GM23338 (cell line): ENCODE measurements at regions not wholly inside any gene's neighbourhood (a gene's known extent, or its start where the extent isn't known, plus 50 kb on each side); places are given as distances from the start of the nearest gene placed in this dataset.

Source experiments
- ATAC-seq: fragments of 200-7000 bp; cut with Tn5 transposase; 3 replicates; pipeline ENCODE4 v1.9.1; 2020
- DNase-seq: peaks from one replicate; pipeline ENCODE4 v3.0.0-alpha.2; 2015; ENCODE audit warnings: low spot score
- H2AFZ ChIP-seq: fragments of 200-600 bp; sonication (generic); 2 replicates; pipeline ENCODE4 v1.8.0; 2016; ENCODE audit warnings: antibody characterized with exemption, mild to moderate bottlenecking, moderate library complexity
- H3F3A ChIP-seq: fragments of 200-600 bp; sonication (generic); replicated peaks from 2 replicates; pipeline ENCODE4 v1.8.0; 2017; ENCODE audit warnings: antibody characterized with exemption, mixed run types, low read depth
- H3K27ac ChIP-seq: fragments of 200-600 bp; sonication (generic); 2 replicates; pipeline ENCODE4 v1.6.1; 2016; ENCODE audit warnings: low read depth
- H3K27me3 ChIP-seq: fragments of 200-600 bp; sonication (generic); 2 replicates; pipeline ENCODE4 v1.8.0; 2016; ENCODE audit warnings: mild to moderate bottlenecking, mixed run types, moderate library complexity; ENCODE audit not compliant: insufficient read depth
- H3K36me3 ChIP-seq: fragments of 200-600 bp; sonication (generic); 2 replicates; pipeline ENCODE4 v1.8.0; 2016; ENCODE audit warnings: mild to moderate bottlenecking; ENCODE audit not compliant: insufficient read depth
- H3K4me1 ChIP-seq: fragments of 200-600 bp; sonication (generic); 2 replicates; pipeline ENCODE4 v1.8.0; 2016; ENCODE audit warnings: mild to moderate bottlenecking, moderate library complexity; ENCODE audit not compliant: insufficient read depth
- H3K4me2 ChIP-seq: fragments of 200-600 bp; sonication (generic); 2 replicates; pipeline ENCODE4 v1.7.1; 2017; ENCODE audit warnings: mixed run types
- H3K4me3 ChIP-seq: fragments of 200-600 bp; sonication (generic); 2 replicates; pipeline ENCODE4 v1.6.1; 2016; ENCODE audit warnings: mixed run types
- H3K79me2 ChIP-seq: fragments of 200-600 bp; sonication (generic); replicated peaks from 2 replicates; pipeline ENCODE4 v1.8.0; 2017; ENCODE audit warnings: mild to moderate bottlenecking; ENCODE audit not compliant: insufficient read depth
- H3K9me2 ChIP-seq: fragments of 200-600 bp; sonication (generic); 2 replicates; pipeline ENCODE4 v1.8.0; 2017; ENCODE audit not compliant: insufficient read depth
- H4K20me1 ChIP-seq: fragments of 200-600 bp; sonication (generic); replicated peaks from 2 replicates; pipeline ENCODE4 v1.8.0; 2017; ENCODE audit warnings: mild to moderate bottlenecking; ENCODE audit not compliant: insufficient read depth
- H3K27ac Mint-ChIP-seq: 2 replicates; pipeline ENCODE4 v1.8.0; 2020; ENCODE audit warnings: inconsistent platforms, mild to moderate bottlenecking, moderate library complexity, mixed read lengths
- H3K27me3 Mint-ChIP-seq: 3 replicates; pipeline ENCODE4 v1.8.0; 2022; ENCODE audit warnings: low read depth, mild to moderate bottlenecking, moderate library complexity, mixed read lengths, inconsistent platforms; ENCODE audit not compliant: insufficient read depth, poor library complexity
- H3K36me3 Mint-ChIP-seq: 3 replicates; pipeline ENCODE4 v1.8.0; 2021; ENCODE audit warnings: low read depth, mild to moderate bottlenecking, inconsistent platforms, moderate library complexity, mixed read lengths
- H3K4me1 Mint-ChIP-seq: 3 replicates; pipeline ENCODE4 v1.8.0; 2020; ENCODE audit warnings: mild to moderate bottlenecking, inconsistent platforms, mixed read lengths
- H3K4me3 Mint-ChIP-seq: 3 replicates; pipeline ENCODE4 v1.8.0; 2021; ENCODE audit warnings: moderate library complexity, mild to moderate bottlenecking, inconsistent platforms, mixed read lengths
- H3K9me3 Mint-ChIP-seq: 3 replicates; pipeline ENCODE4 v1.8.0; 2020; ENCODE audit warnings: moderate library complexity, mild to moderate bottlenecking, inconsistent platforms, mixed read lengths
- CREB1 ChIP-seq: fragments of 250-450 bp; sonication (Bioruptor Pico); IDR thresholded peaks from 2 replicates; pipeline ENCODE4 v1.5.0; 2020; ENCODE audit warnings: low read depth, mild to moderate bottlenecking, moderate library complexity
- EZH2 ChIP-seq: fragments of 200-600 bp; sonication (generic); IDR thresholded peaks from one replicate; pipeline ENCODE4 v1.8.0; 2017; ENCODE audit warnings: antibody characterized with exemption, mild to moderate bottlenecking, low read depth; ENCODE audit not compliant: unreplicated experiment
- EZH2phosphoT487 ChIP-seq: fragments of 200-600 bp; sonication (generic); IDR thresholded peaks from one replicate; pipeline ENCODE4 v1.8.1; 2018; ENCODE audit warnings: antibody characterized with exemption; ENCODE audit not compliant: unreplicated experiment
- JUNB ChIP-seq: IDR thresholded peaks from one replicate; pipeline ENCODE4 v1.6.1; 2016; ENCODE audit warnings: antibody characterized with exemption; ENCODE audit not compliant: unreplicated experiment
- NANOG ChIP-seq: IDR thresholded peaks from 2 replicates; pipeline ENCODE4 v1.6.1; 2016; ENCODE audit warnings: antibody characterized with exemption, borderline replicate concordance
- POLR2AphosphoS5 ChIP-seq: IDR thresholded peaks from 2 replicates; pipeline ENCODE4 v1.6.1; 2016; ENCODE audit warnings: antibody characterized with exemption, low read depth
- STAT1 ChIP-seq: IDR thresholded peaks from one replicate; pipeline ENCODE4 v1.6.1; 2016; ENCODE audit warnings: antibody characterized with exemption; ENCODE audit not compliant: unreplicated experiment
- ZNF114 ChIP-seq: fragments of 250-450 bp; sonication (Bioruptor Pico); IDR thresholded peaks from 2 replicates; pipeline ENCODE4 v1.5.0; 2020; ENCODE audit warnings: mild to moderate bottlenecking, moderate library complexity
- ZNF331 ChIP-seq: fragments of 250-450 bp; sonication (Bioruptor Pico); IDR thresholded peaks from 2 replicates; pipeline ENCODE4 v1.5.0; 2020; ENCODE audit warnings: low read depth, mild to moderate bottlenecking, moderate library complexity
- TF ChIP-seq, protein P1 (sequence below): fragments of 250-450 bp; sonication (Bioruptor Pico); IDR thresholded peaks from 2 replicates; pipeline ENCODE4 v1.5.0; 2020; ENCODE audit warnings: mild to moderate bottlenecking, moderate library complexity
- TF ChIP-seq, protein P2 (sequence below): IDR thresholded peaks from 2 replicates; pipeline ENCODE4 v1.6.1; 2016; ENCODE audit warnings: antibody characterized with exemption
- TF ChIP-seq, protein P3 (sequence below): IDR thresholded peaks from one replicate; pipeline ENCODE4 v1.6.1; 2018; ENCODE audit warnings: antibody characterized with exemption; ENCODE audit not compliant: unreplicated experiment
- TF ChIP-seq, protein P4 (sequence below), 2 experiments: fragments of 200-600 bp in 1 of 2; sonication (generic) in 1 of 2; conservative IDR thresholded peaks; 2 replicates each; pipeline versions ENCODE4 v1.5.1 to v1.6.1; 2016 to 2017; ENCODE audit warnings: antibody characterized with exemption in 2 of 2, low read depth in 2 of 2, mild to moderate bottlenecking in 2 of 2, moderate library complexity in 1 of 2

DNA sequence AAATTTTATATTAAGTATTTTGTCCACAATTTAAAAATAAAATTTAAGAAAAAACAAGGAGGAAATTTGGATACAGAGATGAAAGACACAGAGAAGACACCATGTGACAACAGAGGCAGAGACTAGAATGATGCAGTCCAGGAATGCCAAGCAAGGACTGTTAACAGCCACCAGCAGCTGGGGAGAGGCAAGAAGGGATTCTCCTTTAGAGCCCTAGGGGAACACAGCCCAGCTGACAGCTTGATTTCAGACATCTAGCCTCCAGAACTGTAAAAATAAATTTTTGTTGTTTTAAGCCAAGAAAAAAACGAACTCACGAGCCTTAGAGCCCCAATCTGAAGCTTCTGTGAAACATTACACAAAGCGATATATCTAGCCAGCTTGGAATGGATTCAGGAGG lies 198.5 kb downstream of the ZNF648 start:
- Histone ChIP-seq H3K27ac (no peak overlapping the region), H3F3A (no peaks in the 10 kb centered on the region), H3K4me1 (no peaks in the 10 kb centered on the region), H4K20me1 (no peaks in the 10 kb centered on the region), H2AFZ (no peak overlapping the region), H3K9me2 (0 out of 2 replicates have a peak, but pooled peaks cover 5% of the 10 kb centered on the region), H3K36me3 (no peaks in the 10 kb centered on the region), H3K79me2 (no peaks in the 10 kb centered on the region), H3K4me2 (no peak overlapping the region), H3K4me3 (no peak overlapping the region), H3K27me3 (no peaks in the 10 kb centered on the region)
- ATAC-seq (no peak), DNase-seq (no peak)
- Mint-ChIP-seq H3K27ac (no peak overlapping the region), H3K4me3 (no peak overlapping the region), H3K4me1 (no peaks in the 10 kb centered on the region), H3K27me3 (peaks cover 2% of the 10 kb centered on the region), H3K9me3 (peaks cover 15% of the 10 kb centered on the region), H3K36me3 (peaks cover 5% of the 10 kb centered on the region; the same call in 2 of the 3 replicates)
- TF ChIP-seq, protein P1, sequence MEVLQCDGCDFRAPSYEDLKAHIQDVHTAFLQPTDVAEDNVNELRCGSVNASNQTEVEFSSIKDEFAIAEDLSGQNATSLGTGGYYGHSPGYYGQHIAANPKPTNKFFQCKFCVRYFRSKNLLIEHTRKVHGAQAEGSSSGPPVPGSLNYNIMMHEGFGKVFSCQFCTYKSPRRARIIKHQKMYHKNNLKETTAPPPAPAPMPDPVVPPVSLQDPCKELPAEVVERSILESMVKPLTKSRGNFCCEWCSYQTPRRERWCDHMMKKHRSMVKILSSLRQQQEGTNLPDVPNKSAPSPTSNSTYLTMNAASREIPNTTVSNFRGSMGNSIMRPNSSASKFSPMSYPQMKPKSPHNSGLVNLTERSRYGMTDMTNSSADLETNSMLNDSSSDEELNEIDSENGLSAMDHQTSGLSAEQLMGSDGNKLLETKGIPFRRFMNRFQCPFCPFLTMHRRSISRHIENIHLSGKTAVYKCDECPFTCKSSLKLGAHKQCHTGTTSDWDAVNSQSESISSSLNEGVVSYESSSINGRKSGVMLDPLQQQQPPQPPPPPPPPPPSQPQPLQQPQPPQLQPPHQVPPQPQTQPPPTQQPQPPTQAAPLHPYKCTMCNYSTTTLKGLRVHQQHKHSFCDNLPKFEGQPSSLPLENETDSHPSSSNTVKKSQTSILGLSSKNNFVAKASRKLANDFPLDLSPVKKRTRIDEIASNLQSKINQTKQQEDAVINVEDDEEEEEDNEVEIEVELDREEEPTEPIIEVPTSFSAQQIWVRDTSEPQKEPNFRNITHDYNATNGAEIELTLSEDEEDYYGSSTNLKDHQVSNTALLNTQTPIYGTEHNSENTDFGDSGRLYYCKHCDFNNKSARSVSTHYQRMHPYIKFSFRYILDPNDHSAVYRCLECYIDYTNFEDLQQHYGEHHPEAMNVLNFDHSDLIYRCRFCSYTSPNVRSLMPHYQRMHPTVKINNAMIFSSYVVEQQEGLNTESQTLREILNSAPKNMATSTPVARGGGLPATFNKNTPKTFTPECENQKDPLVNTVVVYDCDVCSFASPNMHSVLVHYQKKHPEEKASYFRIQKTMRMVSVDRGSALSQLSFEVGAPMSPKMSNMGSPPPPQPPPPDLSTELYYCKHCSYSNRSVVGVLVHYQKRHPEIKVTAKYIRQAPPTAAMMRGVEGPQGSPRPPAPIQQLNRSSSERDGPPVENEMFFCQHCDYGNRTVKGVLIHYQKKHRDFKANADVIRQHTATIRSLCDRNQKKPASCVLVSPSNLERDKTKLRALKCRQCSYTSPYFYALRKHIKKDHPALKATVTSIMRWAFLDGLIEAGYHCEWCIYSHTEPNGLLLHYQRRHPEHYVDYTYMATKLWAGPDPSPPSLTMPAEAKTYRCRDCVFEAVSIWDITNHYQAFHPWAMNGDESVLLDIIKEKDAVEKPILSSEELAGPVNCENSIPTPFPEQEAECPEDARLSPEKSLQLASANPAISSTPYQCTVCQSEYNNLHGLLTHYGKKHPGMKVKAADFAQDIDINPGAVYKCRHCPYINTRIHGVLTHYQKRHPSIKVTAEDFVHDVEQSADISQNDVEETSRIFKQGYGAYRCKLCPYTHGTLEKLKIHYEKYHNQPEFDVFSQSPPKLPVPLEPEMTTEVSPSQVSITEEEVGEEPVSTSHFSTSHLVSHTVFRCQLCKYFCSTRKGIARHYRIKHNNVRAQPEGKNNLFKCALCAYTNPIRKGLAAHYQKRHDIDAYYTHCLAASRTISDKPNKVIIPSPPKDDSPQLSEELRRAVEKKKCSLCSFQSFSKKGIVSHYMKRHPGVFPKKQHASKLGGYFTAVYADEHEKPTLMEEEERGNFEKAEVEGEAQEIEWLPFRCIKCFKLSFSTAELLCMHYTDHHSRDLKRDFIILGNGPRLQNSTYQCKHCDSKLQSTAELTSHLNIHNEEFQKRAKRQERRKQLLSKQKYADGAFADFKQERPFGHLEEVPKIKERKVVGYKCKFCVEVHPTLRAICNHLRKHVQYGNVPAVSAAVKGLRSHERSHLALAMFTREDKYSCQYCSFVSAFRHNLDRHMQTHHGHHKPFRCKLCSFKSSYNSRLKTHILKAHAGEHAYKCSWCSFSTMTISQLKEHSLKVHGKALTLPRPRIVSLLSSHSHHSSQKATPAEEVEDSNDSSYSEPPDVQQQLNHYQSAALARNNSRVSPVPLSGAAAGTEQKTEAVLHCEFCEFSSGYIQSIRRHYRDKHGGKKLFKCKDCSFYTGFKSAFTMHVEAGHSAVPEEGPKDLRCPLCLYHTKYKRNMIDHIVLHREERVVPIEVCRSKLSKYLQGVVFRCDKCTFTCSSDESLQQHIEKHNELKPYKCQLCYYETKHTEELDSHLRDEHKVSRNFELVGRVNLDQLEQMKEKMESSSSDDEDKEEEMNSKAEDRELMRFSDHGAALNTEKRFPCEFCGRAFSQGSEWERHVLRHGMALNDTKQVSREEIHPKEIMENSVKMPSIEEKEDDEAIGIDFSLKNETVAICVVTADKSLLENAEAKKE (CRISPR knock-in tag): no peak
- no peak for TF ChIP-seq POLR2AphosphoS5
- TF ChIP-seq, protein P2, sequence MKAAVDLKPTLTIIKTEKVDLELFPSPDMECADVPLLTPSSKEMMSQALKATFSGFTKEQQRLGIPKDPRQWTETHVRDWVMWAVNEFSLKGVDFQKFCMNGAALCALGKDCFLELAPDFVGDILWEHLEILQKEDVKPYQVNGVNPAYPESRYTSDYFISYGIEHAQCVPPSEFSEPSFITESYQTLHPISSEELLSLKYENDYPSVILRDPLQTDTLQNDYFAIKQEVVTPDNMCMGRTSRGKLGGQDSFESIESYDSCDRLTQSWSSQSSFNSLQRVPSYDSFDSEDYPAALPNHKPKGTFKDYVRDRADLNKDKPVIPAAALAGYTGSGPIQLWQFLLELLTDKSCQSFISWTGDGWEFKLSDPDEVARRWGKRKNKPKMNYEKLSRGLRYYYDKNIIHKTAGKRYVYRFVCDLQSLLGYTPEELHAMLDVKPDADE: no peak
- no peak for TF ChIP-seq STAT1
- TF ChIP-seq JUNB: no peak
- no peak for TF ChIP-seq NANOG
- TF ChIP-seq, protein P3, sequence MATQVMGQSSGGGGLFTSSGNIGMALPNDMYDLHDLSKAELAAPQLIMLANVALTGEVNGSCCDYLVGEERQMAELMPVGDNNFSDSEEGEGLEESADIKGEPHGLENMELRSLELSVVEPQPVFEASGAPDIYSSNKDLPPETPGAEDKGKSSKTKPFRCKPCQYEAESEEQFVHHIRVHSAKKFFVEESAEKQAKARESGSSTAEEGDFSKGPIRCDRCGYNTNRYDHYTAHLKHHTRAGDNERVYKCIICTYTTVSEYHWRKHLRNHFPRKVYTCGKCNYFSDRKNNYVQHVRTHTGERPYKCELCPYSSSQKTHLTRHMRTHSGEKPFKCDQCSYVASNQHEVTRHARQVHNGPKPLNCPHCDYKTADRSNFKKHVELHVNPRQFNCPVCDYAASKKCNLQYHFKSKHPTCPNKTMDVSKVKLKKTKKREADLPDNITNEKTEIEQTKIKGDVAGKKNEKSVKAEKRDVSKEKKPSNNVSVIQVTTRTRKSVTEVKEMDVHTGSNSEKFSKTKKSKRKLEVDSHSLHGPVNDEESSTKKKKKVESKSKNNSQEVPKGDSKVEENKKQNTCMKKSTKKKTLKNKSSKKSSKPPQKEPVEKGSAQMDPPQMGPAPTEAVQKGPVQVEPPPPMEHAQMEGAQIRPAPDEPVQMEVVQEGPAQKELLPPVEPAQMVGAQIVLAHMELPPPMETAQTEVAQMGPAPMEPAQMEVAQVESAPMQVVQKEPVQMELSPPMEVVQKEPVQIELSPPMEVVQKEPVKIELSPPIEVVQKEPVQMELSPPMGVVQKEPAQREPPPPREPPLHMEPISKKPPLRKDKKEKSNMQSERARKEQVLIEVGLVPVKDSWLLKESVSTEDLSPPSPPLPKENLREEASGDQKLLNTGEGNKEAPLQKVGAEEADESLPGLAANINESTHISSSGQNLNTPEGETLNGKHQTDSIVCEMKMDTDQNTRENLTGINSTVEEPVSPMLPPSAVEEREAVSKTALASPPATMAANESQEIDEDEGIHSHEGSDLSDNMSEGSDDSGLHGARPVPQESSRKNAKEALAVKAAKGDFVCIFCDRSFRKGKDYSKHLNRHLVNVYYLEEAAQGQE: no peak
- TF ChIP-seq, protein P4, sequence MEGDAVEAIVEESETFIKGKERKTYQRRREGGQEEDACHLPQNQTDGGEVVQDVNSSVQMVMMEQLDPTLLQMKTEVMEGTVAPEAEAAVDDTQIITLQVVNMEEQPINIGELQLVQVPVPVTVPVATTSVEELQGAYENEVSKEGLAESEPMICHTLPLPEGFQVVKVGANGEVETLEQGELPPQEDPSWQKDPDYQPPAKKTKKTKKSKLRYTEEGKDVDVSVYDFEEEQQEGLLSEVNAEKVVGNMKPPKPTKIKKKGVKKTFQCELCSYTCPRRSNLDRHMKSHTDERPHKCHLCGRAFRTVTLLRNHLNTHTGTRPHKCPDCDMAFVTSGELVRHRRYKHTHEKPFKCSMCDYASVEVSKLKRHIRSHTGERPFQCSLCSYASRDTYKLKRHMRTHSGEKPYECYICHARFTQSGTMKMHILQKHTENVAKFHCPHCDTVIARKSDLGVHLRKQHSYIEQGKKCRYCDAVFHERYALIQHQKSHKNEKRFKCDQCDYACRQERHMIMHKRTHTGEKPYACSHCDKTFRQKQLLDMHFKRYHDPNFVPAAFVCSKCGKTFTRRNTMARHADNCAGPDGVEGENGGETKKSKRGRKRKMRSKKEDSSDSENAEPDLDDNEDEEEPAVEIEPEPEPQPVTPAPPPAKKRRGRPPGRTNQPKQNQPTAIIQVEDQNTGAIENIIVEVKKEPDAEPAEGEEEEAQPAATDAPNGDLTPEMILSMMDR (conservative IDR thresholded peaks at IDR 0.05; ENCODE audit: low read depth in 2 of 2): no peak
- no peak for TF ChIP-seq ZNF331 (CRISPR knock-in tag)
- TF ChIP-seq CREB1: no peak
- TF ChIP-seq EZH2: no peak
- TF ChIP-seq ZNF114 (CRISPR knock-in tag): no peak
- TF ChIP-seq EZH2phosphoT487: no peak
